NB4 (cell line): ENCODE measurements at regions not wholly inside any gene's neighbourhood (a gene's known extent, or its start where the extent isn't known, plus 50 kb on each side); places are given as distances from the start of the nearest gene placed in this dataset.

Experiments
- CTCF ChIP-seq: IDR thresholded peaks from one replicate; pipeline ENCODE4 v1.5.1; 2012; ENCODE audit warnings: low read depth, low read length
- POLR2A ChIP-seq: IDR thresholded peaks from 2 replicates; pipeline ENCODE4 v1.6.1; 2011; ENCODE audit warnings: mild to moderate bottlenecking; ENCODE audit not compliant: insufficient read length; ENCODE audit errors: extremely low read depth

GRCh38 chr16:17666293-17666692 is 195.5 kb upstream of the XYLT1 start:
- no peak for TF ChIP-seq CTCF
- TF ChIP-seq POLR2A: no peak
